Mesenchymal stem cell (in vitro differentiated cells and primary cell): ENCODE measurements at regions not wholly inside any gene's neighbourhood (a gene's known extent, or its start where the extent isn't known, plus 50 kb on each side); places are given as distances from the start of the nearest gene placed in this dataset.

Experiments used
- DNase-seq: peaks from one replicate; pipeline ENCODE4 v3.0.0-alpha.2; 2013
- H2AFZ ChIP-seq: one replicate; pipeline ENCODE4 v1.6.1; 2013; ENCODE audit warnings: low read depth, mild to moderate bottlenecking, control low read depth, inconsistent platforms, low read length, moderate library complexity
- H2AK5ac ChIP-seq: 2 replicates; pipeline ENCODE4 v1.6.1; 2013; ENCODE audit warnings: low read length, moderate library complexity, mild to moderate bottlenecking, inconsistent platforms; ENCODE audit not compliant: severe bottlenecking
- H2BK120ac ChIP-seq: one replicate; pipeline ENCODE4 v1.6.1; 2013; ENCODE audit warnings: low read depth, mild to moderate bottlenecking, inconsistent platforms, low read length, moderate library complexity
- H2BK12ac ChIP-seq, 2 experiments: one replicate each; pipeline ENCODE4 v1.6.1; 2013; ENCODE audit warnings: inconsistent platforms in 2 of 2, low read length in 2 of 2, mild to moderate bottlenecking in 2 of 2, moderate library complexity in 2 of 2, control low read depth in 1 of 2
- H2BK15ac ChIP-seq: one replicate; pipeline ENCODE4 v1.6.1; 2013; ENCODE audit warnings: mild to moderate bottlenecking, low read depth, inconsistent platforms; ENCODE audit not compliant: poor library complexity, severe bottlenecking
- H2BK5ac ChIP-seq: 2 replicates; pipeline ENCODE4 v1.6.1; 2013; ENCODE audit warnings: low read depth, mild to moderate bottlenecking, low read length, control low read depth, inconsistent platforms; ENCODE audit not compliant: poor library complexity, severe bottlenecking
- H3K14ac ChIP-seq, 2 experiments: one replicate each; pipeline ENCODE4 v1.6.1; 2013; ENCODE audit warnings: inconsistent platforms in 2 of 2, low read length in 2 of 2, control low read depth in 1 of 2, mild to moderate bottlenecking in 1 of 2, moderate library complexity in 1 of 2
- H3K18ac ChIP-seq, 2 experiments: one replicate each; pipeline ENCODE4 v1.6.1; 2013; ENCODE audit warnings: inconsistent platforms in 2 of 2, low read length in 2 of 2, control low read depth in 1 of 2, low read depth in 1 of 2, mild to moderate bottlenecking in 1 of 2
- H3K23ac ChIP-seq, 2 experiments: one replicate each; pipeline ENCODE4 v1.6.1; 2013; ENCODE audit warnings: inconsistent platforms in 2 of 2, low read length in 2 of 2, mild to moderate bottlenecking in 2 of 2, moderate library complexity in 2 of 2, control low read depth in 1 of 2
- H3K27ac ChIP-seq: 2 replicates; pipeline ENCODE4 v1.5.1; 2013; ENCODE audit warnings: mild to moderate bottlenecking, moderate library complexity, low read length, control low read depth, inconsistent platforms; ENCODE audit not compliant: poor library complexity, severe bottlenecking
- H3K27me3 ChIP-seq, 2 experiments: 2 replicates each; pipeline versions ENCODE4 v1.6.1 to v1.7.0; 2013; ENCODE audit warnings: low read length in 2 of 2, mild to moderate bottlenecking in 2 of 2, moderate library complexity in 2 of 2, control low read depth in 1 of 2, inconsistent platforms in 1 of 2; ENCODE audit not compliant: control insufficient read depth in 1 of 2, insufficient read depth in 1 of 2
- H3K36me3 ChIP-seq, 2 experiments: 2 replicates each; pipeline versions ENCODE4 v1.6.1 to v1.7.0; 2013; ENCODE audit warnings: low read length in 2 of 2, control low read depth in 1 of 2, inconsistent platforms in 1 of 2, low read depth in 1 of 2, mild to moderate bottlenecking in 1 of 2; ENCODE audit not compliant: insufficient read depth in 2 of 2, control insufficient read depth in 1 of 2
- H3K4ac ChIP-seq, 2 experiments: one replicate each; pipeline ENCODE4 v1.6.1; 2013; ENCODE audit warnings: inconsistent platforms in 2 of 2, low read length in 2 of 2, mild to moderate bottlenecking in 2 of 2, moderate library complexity in 2 of 2, control low read depth in 1 of 2, low read depth in 1 of 2
- H3K4me1 ChIP-seq: 2 replicates; pipeline ENCODE4 v1.6.1; 2013; ENCODE audit warnings: low read depth, low read length, control low read depth; ENCODE audit not compliant: control insufficient read depth, insufficient read depth
- H3K4me2 ChIP-seq: 2 replicates; pipeline ENCODE4 v1.6.1; 2013; ENCODE audit warnings: low read length, mild to moderate bottlenecking, inconsistent platforms; ENCODE audit not compliant: poor library complexity, severe bottlenecking
- H3K4me3 ChIP-seq, 2 experiments: 2 replicates each; pipeline versions ENCODE4 v1.5.1 to v1.7.0; 2013; ENCODE audit warnings: low read length in 2 of 2, mild to moderate bottlenecking in 2 of 2, control low read depth in 1 of 2, low read depth in 1 of 2; ENCODE audit not compliant: insufficient read depth in 1 of 2
- H3K79me1 ChIP-seq: replicated peaks from 2 replicates; pipeline ENCODE4 v1.6.1; 2013; ENCODE audit warnings: mild to moderate bottlenecking, control low read depth, low read length, inconsistent platforms; ENCODE audit not compliant: poor library complexity, severe bottlenecking
- H3K9ac ChIP-seq: 2 replicates; pipeline ENCODE4 v1.7.0; 2013; ENCODE audit warnings: mild to moderate bottlenecking, low read length, moderate library complexity
- H3K9me3 ChIP-seq: 2 replicates; pipeline ENCODE4 v1.7.0; 2013; ENCODE audit warnings: mild to moderate bottlenecking, low read length; ENCODE audit not compliant: control insufficient read depth
- H4K8ac ChIP-seq: one replicate; pipeline ENCODE4 v1.6.1; 2013; ENCODE audit warnings: inconsistent platforms, mild to moderate bottlenecking, low read length, moderate library complexity
- H4K91ac ChIP-seq: one replicate; pipeline ENCODE4 v1.6.1; 2013; ENCODE audit warnings: mild to moderate bottlenecking, low read length, inconsistent platforms
- WGBS: methylation state at CpG from one replicate; pipeline ENCODE4 v1.1.7; 2013; ENCODE audit warnings: mixed read lengths; 5-methylcytosine and 5-hydroxymethylcytosine counted together

DNA sequence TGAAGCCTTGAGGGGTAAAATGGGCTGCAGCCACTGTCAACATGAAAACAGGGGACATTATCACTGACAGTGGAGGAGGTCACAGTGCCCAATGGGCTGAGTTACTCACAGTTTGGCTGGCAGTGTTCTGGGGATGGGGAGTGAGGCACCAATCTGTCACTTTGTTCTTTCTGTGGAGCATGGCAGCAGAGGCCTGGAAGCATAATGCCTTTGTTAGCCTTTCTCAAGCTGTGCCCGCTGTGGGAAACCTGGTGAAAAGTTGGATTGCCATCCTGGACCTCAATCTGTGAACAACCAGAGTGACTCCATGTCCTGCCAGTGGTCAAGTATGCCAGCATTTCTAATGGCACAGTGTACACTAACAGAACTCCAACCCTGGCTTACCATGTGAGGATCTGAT, 143.6 kb downstream of the OR2B2 start:
- no peak overlapping the region for H3K23ac ChIP-seq
- H3K36me3 ChIP-seq = no peaks in the 10 kb centered on the region
- no peak overlapping the region for H3K18ac ChIP-seq
- H3K4me2 ChIP-seq = no peak overlapping the region
- no peak overlapping the region for H3K9ac ChIP-seq
- H3K9me3 ChIP-seq = no peaks in the 10 kb centered on the region
- no peak overlapping the region for H3K14ac ChIP-seq
- H4K8ac ChIP-seq = no peak overlapping the region
- no peak overlapping the region for H2BK15ac ChIP-seq
- WGBS = 85% methylated on average over 1 of the region's 1 CpG
- no peak overlapping the region for H2BK12ac ChIP-seq
- no peak overlapping the region for H3K4me3 ChIP-seq
- no peak overlapping the region for H2AFZ ChIP-seq
- H2BK5ac ChIP-seq = no peak overlapping the region
- no peak for DNase-seq
- no peak overlapping the region for H3K27ac ChIP-seq
- no peak overlapping the region for H2BK120ac ChIP-seq
- no peaks in the 10 kb centered on the region for H3K79me1 ChIP-seq
- peaks cover 2% of the 10 kb centered on the region for H3K4me1 ChIP-seq
- H3K4ac ChIP-seq = no peak overlapping the region
- H3K27me3 ChIP-seq = peaks cover 30 to 46% of the 10 kb centered on the region in 2 experiments
- no peak overlapping the region for H2AK5ac ChIP-seq
- H4K91ac ChIP-seq = no peak overlapping the region

DNA sequence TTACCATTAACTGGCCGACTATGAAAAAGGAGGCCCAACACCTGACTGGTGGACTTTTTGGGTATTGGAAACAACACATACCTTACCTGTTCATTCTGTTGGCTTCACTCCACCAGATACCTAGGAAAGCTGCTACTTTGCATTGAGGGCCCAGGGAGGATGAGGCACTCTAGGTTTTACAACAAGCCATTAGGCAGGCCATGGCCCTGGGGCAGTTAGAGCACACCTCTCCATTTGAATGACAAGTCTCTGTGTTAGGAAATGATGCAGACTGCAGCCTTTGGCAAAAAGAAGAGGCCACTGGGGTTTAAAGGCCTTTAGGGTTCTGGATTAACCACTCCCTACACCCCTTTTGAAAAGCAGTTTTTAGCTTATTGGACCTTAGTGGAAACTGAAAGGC, 144.3 kb downstream of the OR2B2 start:
- no peak overlapping the region for H2AFZ ChIP-seq
- peaks cover 2% of the 10 kb centered on the region for H3K4me1 ChIP-seq
- no peaks in the 10 kb centered on the region for H3K79me1 ChIP-seq
- H3K4ac ChIP-seq = no peak overlapping the region
- no peaks in the 10 kb centered on the region for H3K9me3 ChIP-seq
- DNase-seq = no peak
- no peak overlapping the region for H3K27ac ChIP-seq
- H3K9ac ChIP-seq = no peak overlapping the region
- no peak overlapping the region for H3K23ac ChIP-seq
- no peak overlapping the region for H3K18ac ChIP-seq
- no peak overlapping the region for H3K4me3 ChIP-seq
- WGBS = 100% methylated on average over 1 of the region's 1 CpG
- H2BK5ac ChIP-seq = no peak overlapping the region
- no peak overlapping the region for H3K14ac ChIP-seq
- H4K8ac ChIP-seq = no peak overlapping the region
- H3K27me3 ChIP-seq = peaks cover 30 to 46% of the 10 kb centered on the region in 2 experiments
- H3K4me2 ChIP-seq = no peak overlapping the region
- H2BK12ac ChIP-seq = no peak overlapping the region
- H2BK120ac ChIP-seq = no peak overlapping the region
- H2AK5ac ChIP-seq = no peak overlapping the region
- H3K36me3 ChIP-seq = no peaks in the 10 kb centered on the region
- no peak overlapping the region for H2BK15ac ChIP-seq
- H4K91ac ChIP-seq = no peak overlapping the region

DNA sequence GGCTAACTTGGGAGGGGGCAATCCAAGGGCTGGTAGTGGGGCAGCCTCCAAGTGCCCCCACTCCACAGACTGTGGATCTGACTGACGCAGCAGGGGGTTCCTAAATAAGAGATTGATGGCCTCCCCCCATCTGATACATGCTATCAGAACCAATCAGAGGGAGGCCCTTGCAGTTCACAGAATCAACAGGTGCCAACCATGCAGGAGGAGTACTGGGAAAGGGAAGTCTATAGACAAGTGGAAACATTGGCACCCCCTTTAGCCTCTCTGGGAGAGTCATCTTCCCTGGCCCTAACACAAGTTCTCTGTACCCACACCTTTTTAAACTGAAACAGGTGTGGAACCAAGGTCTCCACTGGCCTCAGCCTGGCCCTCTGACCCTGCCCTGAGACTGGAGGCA, 145.8 kb downstream of the OR2B2 start:
- H2BK5ac ChIP-seq = no peak overlapping the region
- no peak overlapping the region for H2BK15ac ChIP-seq
- no peak overlapping the region for H3K4me2 ChIP-seq
- H3K14ac ChIP-seq = no peak overlapping the region
- H3K18ac ChIP-seq = no peak overlapping the region
- H2BK120ac ChIP-seq = no peak overlapping the region
- no peaks in the 10 kb centered on the region for H3K79me1 ChIP-seq
- no peak overlapping the region for H4K8ac ChIP-seq
- H3K27ac ChIP-seq = no peak overlapping the region
- H3K27me3 ChIP-seq = peaks cover 29 to 44% of the 10 kb centered on the region in 2 experiments
- no peak overlapping the region for H3K4me3 ChIP-seq
- no peak for DNase-seq
- no peak overlapping the region for H4K91ac ChIP-seq
- H3K23ac ChIP-seq = no peak overlapping the region
- no peaks in the 10 kb centered on the region for H3K4me1 ChIP-seq
- no peak overlapping the region for H3K4ac ChIP-seq
- no peaks in the 10 kb centered on the region for H3K9me3 ChIP-seq
- no peaks in the 10 kb centered on the region for H3K36me3 ChIP-seq
- H3K9ac ChIP-seq = no peak overlapping the region
- H2BK12ac ChIP-seq = no peak overlapping the region
- H2AK5ac ChIP-seq = no peak overlapping the region
- WGBS = 67% methylated on average over 1 of the region's 1 CpG
- no peak overlapping the region for H2AFZ ChIP-seq

DNA sequence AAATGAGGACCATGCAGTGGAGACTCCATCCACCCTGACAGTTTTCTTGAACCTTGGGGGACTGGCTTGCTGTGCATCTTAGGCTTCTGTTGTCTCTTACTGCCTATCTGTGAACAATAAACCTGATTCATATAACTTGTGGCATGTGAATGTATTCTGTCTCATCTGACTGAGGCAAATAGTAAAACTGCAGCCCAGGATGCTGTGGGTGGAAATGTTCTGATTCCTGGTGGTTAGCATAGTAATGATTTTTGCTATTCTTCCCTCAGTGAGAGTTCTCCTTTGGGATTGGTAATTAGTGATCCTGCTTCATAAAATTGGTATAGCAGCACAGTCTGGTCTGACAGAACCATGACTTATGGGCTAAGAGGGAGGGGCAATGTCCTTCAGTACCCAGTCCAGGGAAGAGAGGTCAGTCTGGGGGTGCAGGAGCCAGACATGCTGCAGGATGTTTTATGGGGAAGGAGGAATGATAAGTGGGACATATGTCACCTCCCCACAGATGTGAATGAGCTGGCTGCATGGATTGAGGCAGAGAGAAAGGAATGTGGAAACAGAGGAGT, 147.1 kb downstream of the OR2B2 start:
- Histone ChIP-seq H4K8ac (no peak overlapping the region), H2BK120ac (no peak overlapping the region), H4K91ac (no peak overlapping the region), H3K14ac (no peak overlapping the region), H2BK5ac (no peak overlapping the region), H2BK15ac (no peak overlapping the region), H3K79me1 (no peaks in the 10 kb centered on the region), H2AK5ac (no peak overlapping the region), H2AFZ (no peak overlapping the region), H3K27me3 (peaks cover 30 to 38% of the 10 kb centered on the region in 2 experiments), H3K36me3 (no peaks in the 10 kb centered on the region), H3K4me3 (no peak overlapping the region), H3K23ac (no peak overlapping the region), H2BK12ac (no peak overlapping the region), H3K27ac (no peak overlapping the region), H3K4ac (no peak overlapping the region), H3K9me3 (no peaks in the 10 kb centered on the region), H3K9ac (no peak overlapping the region), H3K4me1 (no peaks in the 10 kb centered on the region), H3K18ac (no peak overlapping the region), H3K4me2 (no peak overlapping the region)
- DNase-seq = no peak
